ENCODE measurements at regions not wholly inside any gene's neighbourhood (a gene's known extent, or its start where the extent isn't known, plus 50 kb on each side); places are given as distances from the start of the nearest gene placed in this dataset.

GRCh38 chr15:79608066-79608864 is 176.1 kb downstream of the MINAR1 start:
- Mint-ChIP-seq H3K36me3 (ENCODE audit: low read depth) (no peaks in the 10 kb centered on the region), H3K4me1 (no peaks in the 10 kb centered on the region), H3K27me3 (peaks cover 15% of the 10 kb centered on the region), H3K4me3 (no peak overlapping the region), H3K27ac (no peak overlapping the region), H3K9me3 (no peaks in the 10 kb centered on the region)
- DNase-seq = no peak
- TF ChIP-seq CTCF (IDR thresholded peaks at IDR 0.05) = no peak
- ChIA-PET CTCF (no interaction called here), POLR2A (no interaction called here)
- no peak for ATAC-seq (ENCODE audit: low read depth)
- intact Hi-C loops (cut with micrococcal nuclease) = no loop called here

- no peaks in the 10 kb centered on the region for H3K9me3 Mint-ChIP-seq
- H3K4me3 Mint-ChIP-seq = no peak overlapping the region
- intact Hi-C loops (cut with micrococcal nuclease) = no loop called here
- POLR2A ChIA-PET = no interaction called here
- H3K36me3 Mint-ChIP-seq (ENCODE audit: low read depth) = no peaks in the 10 kb centered on the region
- H3K27me3 Mint-ChIP-seq = peaks cover 12% of the 10 kb centered on the region
- no peak for TF ChIP-seq CTCF (IDR thresholded peaks at IDR 0.05)
- no peak overlapping the region for H3K27ac Mint-ChIP-seq
- CTCF ChIA-PET = no interaction called here
- DNase-seq = no peak
- no peaks in the 10 kb centered on the region for H3K4me1 Mint-ChIP-seq
- no peak for ATAC-seq (ENCODE audit: low read depth)
Measured at GRCh38 chr15:79609506-79609905, 177.4 kb downstream of the MINAR1 start.

GRCh38 chr15:79610021-79610420 is 177.9 kb downstream of the MINAR1 start:
- TF ChIP-seq CTCF (IDR thresholded peaks at IDR 0.05) = no peak
- peaks cover 9% of the 10 kb centered on the region for H3K27me3 Mint-ChIP-seq
- H3K27ac Mint-ChIP-seq = no peak overlapping the region
- H3K9me3 Mint-ChIP-seq = no peaks in the 10 kb centered on the region
- CTCF ChIA-PET = no interaction called here
- H3K36me3 Mint-ChIP-seq (ENCODE audit: low read depth) = no peaks in the 10 kb centered on the region
- no peak overlapping the region for H3K4me3 Mint-ChIP-seq
- POLR2A ChIA-PET = no interaction called here
- DNase-seq = no peak
- no peak for ATAC-seq (ENCODE audit: low read depth)
- no peaks in the 10 kb centered on the region for H3K4me1 Mint-ChIP-seq
- intact Hi-C loops (cut with micrococcal nuclease) = no loop called here

GRCh38 chr15:79615754-79616153 is 183.6 kb downstream of the MINAR1 start:
- no peak overlapping the region for H3K4me3 Mint-ChIP-seq
- H3K27ac Mint-ChIP-seq = no peak overlapping the region
- H3K9me3 Mint-ChIP-seq = no peaks in the 10 kb centered on the region
- no peaks in the 10 kb centered on the region for H3K36me3 Mint-ChIP-seq (ENCODE audit: low read depth)
- no peak for DNase-seq
- CTCF ChIA-PET = no interaction called here
- TF ChIP-seq CTCF (IDR thresholded peaks at IDR 0.05) = no peak
- intact Hi-C loops (cut with micrococcal nuclease) = no loop called here
- H3K27me3 Mint-ChIP-seq = peaks cover 3% of the 10 kb centered on the region
- no peak for ATAC-seq (ENCODE audit: low read depth)
- H3K4me1 Mint-ChIP-seq = no peaks in the 10 kb centered on the region
- POLR2A ChIA-PET = no interaction called here

GRCh38 chr15:79617071-79617470 is 184.9 kb downstream of the MINAR1 start:
- ChIA-PET CTCF (no interaction called here), POLR2A (no interaction called here)
- DNase-seq (no peak), ATAC-seq (ENCODE audit: low read depth) (no peak)
- Mint-ChIP-seq H3K36me3 (ENCODE audit: low read depth) (no peaks in the 10 kb centered on the region), H3K4me1 (no peaks in the 10 kb centered on the region), H3K4me3 (no peak overlapping the region), H3K27ac (no peak overlapping the region), H3K27me3 (peaks cover 3% of the 10 kb centered on the region), H3K9me3 (no peaks in the 10 kb centered on the region)
- intact Hi-C loops (cut with micrococcal nuclease) = no loop called here
- TF ChIP-seq CTCF (IDR thresholded peaks at IDR 0.05) = no peak
